Renal cortex interstitium (tissue), 11 donors: ENCODE measurements at regions not wholly inside any gene's neighbourhood (a gene's known extent, or its start where the extent isn't known, plus 50 kb on each side); places are given as distances from the start of the nearest gene placed in this dataset.

ENCODE experiments used
- DNase-seq, 11 donors: peaks; one replicate each; pipeline ENCODE4 v3.0.0-alpha.2; 2013; ENCODE audit warnings: low read depth in 9 of 11, low spot score in 4 of 11; ENCODE audit errors: extremely low read depth in 1 of 11

DNA sequence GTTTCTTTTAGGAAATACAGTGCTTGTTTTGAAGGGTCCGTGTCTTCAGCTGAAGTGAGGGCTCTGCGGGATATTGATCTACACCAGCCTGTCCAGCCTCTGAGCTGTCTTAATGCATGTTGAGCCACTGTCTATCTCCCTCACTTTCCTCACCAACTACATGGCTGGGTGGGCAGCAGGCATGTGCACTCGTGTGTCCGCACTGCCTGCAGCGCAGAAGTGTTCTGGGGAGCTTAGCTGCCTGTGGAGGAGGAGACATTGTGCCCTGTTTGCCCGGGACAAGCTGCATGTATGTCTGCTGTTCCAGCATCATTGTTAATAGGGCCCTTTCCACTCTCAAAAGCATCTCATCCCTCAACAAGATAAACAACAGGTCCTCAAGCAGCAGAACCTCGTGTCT lies 133.1 kb upstream of the EEPD1 start:
- DNase-seq, result peak in 9 of 11 donors; percentile 16 to 52 (median 31)

DNA sequence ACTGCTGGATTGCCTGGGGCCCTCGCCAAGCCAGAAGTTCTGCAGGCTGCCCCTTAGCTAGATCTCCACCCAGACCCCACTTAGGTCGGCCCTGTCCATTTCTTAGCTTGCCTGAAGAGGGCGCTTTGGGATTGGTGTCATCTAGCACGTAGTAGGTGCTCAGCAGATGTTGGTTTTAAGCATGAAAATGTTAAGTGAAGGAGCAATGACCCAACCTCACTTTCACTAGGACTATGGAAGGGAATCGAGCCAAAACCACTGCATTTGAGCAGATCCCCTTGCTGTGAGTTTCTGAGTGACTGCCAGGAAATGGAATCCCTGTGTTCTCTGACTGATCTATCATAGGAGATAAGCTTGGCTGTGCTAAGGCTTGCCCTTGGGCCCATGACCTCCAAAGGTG lies 131.7 kb upstream of the EEPD1 start:
- no peak for DNase-seq

DNA sequence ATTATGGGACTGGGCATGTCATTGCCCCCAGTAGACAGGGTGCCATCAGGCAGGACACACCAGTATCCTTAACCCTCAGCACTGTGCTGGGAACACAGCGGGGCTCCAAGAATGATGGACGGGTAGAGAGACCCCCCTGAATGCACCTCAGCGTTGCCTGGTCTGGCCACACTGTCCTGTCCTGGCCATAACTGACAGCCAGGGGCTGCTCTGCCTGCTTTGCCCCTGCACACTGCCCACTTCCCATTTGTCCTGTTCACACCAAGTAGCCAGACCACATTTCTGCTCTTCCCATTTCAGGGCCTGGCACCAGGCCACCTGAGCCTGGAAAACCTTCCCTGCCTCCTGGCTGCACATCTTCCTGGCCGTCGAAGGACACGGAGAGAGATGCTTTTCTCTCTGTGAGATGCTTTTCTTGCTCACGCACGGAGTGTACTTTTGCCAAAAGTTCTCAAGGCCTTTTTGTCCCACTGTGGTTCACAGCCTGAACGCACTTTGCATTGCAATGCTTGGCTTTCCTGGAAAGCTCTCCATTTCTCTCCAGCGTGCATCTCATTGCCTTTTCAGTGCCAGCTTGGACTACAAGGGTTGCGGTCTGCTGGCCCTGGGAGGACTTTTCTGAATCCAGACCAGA lies 131.0 kb upstream of the EEPD1 start:
- no peak for DNase-seq

DNA sequence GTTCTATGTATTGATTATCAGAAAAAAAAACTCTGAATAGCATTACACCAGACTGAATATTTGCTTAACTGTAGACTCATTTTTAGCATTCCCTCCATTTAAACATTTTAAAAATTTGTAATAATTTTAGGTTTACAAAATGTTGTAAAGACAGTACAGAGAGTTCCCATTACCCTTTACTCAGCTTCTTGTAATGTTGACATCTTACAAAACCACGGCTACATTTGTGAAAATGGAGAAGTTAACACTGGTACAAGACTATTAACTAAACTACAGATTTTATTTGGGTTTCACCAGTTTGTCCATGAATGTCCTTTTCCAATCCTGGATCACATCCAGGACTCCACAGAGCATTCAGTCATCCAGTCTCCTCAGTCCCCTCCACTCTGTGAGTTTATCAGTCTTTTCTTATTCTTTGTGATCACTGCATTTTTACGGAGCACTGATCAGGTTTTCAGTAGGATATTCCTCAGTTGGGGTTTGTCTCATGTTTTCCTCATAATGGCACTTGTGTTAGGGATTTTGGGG lies 130.0 kb upstream of the EEPD1 start:
- DNase-seq, result no peak

DNA sequence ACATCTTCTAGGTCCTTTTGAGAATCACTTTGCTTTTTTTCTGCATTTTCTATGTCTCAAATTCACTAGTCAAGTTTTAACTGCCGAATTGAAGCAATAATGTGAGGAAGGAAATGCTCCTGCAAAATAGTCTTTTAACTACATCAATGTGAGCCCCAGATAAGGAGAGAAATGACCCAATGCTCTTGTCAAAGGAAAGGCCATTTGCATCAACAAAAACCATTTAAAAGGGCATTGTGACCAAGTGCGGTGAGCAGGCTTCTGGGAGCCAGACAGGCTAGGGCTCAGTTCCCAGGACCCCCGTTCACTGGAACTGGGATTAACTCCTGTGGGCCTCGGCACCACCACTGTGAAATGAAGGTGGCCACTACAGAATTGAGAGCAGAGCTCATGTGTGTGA lies 127.9 kb upstream of the EEPD1 start:
- DNase-seq, result no peak

DNA sequence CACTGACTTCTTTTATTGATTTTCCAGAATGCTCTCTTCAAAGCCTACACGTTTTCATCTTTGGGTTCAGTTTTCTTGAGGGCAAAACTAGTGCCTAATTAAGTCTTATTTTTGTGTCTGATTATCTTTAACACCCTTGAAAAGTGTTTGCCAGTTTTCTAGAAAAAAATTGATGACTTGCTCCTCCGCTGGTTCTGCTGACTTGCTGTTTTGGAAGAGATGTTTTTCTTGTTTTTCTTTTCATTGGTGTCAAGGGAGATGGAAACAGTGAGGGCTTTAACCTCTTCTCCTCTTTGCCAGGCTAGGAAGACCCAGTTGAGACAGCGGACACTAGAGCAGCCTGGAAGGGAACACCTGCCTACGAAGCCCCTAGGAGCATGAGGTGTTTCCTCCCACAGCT lies 123.7 kb upstream of the EEPD1 start:
- no peak for DNase-seq

DNA sequence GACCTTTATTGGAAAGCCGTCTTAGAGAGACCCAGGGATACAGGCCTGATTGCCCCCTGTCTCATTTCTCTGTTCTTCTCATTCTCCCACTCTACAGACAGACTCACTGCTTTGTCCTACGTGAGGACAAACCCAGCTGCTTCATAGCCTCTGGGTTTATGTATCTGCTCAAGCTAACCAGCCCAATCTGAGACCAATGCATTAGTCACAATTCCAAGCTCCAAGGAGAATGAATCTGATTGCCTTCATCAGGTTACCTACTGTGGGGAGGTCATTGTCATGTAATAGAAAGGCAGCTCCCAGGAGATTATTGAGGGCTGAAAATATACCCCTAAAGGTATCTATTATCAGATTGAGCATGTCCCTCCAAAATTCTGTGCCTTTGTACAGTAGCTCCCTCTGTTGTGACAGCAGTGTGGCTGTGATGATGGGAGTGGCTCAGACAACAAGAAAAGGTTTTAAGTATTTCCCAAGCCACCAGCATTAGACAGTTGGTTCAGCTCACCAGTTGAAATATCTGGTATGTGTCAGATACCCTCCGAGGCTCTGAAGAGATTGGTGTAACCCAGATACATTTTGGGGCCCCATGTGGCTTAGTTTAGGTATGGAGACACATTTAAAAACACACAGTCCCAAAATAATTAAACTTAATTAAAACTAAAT lies 123.1 kb upstream of the EEPD1 start:
- DNase-seq, result no peak

DNA sequence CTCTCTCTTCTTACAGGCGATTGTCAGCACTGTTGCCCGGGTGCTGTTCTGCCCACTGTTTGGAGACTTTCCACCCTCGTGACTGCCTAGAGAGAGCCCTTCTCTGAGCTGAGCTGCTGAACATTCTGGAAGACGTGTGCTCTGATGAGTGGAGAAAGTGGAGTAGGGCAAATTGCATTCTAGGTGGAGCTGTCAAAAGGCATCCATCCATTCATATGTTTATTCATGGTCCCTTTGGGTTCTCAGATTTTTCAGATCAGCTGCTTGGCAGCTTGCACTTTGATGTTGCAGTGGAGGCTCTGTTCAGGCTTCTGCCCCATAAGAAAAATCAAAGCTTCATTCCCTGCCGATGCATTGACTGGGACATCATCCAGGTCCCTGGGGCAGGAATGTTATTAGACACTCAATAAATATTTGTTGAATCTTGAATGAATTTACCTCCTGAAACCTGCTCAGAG lies 120.7 kb upstream of the EEPD1 start:
- no peak for DNase-seq

DNA sequence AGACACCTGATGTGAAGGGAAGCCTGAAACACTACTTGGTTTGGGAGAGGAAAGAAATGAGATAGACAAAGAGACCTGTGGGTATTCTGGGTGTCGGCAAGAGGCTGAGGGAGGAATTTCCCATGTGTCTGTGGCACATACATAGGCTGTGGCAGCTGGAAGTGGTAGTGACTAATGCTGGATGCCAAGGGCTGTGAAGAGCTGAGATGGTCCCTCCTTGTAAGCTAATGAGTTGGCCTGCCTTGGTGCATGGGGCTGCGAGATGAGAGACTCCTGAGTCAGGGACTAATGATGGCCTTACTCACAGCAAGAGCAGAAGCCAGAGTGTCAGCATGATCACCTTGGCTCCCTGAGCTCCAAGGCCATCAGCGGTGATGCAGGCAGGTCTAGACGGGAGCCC lies 119.0 kb upstream of the EEPD1 start:
- DNase-seq, result no peak

DNA sequence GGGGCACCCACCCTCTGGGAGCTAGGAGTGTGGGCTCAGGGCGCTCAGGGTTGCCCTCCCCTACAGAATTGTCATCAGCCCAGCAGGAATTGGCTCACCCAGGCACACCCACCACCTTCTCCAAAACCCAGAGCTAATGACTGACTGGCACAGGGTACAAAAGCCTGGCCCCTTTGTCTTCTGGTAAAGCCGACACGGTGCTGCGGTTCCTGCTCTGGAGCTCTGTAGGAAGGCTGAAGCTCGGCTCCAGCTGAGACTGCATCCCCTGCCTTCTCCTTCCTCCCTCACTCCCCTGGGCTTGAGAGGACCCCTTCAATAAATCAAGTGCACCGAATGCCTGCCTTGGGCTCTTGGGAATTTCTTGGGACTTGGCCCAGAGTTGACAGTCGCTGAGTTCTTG lies 117.9 kb upstream of the EEPD1 start:
- no peak for DNase-seq

DNA sequence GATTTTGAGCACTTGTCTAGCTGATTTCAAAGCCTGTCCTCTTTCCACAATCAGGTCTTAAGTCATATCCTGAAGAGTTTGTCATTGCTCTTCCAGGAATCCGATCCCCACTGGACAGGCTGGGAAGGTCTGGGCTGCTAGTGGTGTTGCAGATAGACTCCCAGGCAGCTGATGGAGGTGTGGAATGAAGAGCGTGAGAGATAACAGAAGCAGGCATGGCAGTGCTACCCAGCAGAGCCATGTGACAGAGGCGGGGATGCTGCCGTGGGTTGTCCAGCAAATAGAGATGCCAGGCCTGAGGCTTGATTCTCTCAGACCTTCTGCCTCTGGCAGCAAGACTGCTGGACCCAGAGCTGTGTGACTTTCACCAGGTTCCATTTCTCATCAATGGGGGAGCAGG lies 116.5 kb upstream of the EEPD1 start:
- no peak for DNase-seq

DNA sequence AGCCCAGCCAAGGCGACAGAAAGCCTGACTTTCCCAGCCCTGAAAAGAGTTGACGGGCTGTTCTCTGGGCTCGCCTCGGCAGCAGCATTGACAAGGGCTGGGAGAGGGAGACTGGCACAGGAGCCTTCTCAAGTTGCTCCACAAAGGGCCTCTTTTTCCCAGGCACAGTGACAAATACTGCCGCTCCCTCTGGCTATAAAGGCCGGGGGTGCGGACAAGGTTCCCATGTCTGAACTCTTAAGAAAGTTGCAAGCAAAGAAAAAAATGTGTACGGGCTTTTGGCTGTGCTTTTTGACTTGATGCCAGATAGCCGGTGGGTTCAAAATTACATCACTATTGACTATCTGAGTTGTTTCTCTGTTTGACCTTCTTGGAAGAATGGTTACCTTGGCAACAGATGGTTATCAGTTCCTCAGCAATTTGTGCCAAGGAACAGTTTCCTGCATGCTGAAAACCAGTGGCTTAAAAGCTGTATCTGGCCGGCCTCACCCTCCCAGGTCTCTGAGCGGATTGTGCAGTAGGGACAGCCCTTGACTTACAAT lies 115.9 kb upstream of the EEPD1 start:
- peak; percentile 31 to 83 (median 66) for DNase-seq

DNA sequence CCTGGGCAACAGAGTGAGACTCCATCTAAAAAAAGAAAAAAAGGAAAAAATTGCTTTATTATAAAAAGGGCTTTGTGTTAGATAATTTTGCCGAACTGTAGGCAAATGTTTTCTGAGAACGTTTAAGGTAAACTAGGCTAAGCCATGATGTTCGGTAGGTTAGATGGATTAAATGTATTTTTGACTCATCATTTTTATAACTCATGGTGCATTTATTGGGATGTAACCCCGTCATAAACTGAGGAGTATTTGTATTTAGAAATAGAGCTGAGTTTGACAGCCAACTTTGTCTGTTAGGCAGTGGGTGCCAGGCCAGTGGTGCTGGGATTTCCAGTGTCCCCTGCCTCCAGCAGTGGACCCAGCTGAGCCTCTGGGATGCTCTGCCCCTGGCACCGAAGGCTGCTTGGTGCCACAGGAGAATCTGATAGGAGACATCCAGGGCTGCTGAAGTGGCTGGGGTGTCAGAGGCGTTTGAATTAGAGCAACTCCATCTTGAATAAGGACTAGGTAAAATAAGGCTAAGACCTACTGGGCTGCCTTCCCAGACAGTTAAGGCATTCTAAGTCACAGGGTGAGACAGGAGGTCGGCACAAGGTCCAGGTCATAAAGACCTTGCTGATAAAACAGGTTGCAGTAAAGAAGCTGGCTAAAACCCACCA lies 114.9 kb upstream of the EEPD1 start:
- no peak for DNase-seq

DNA sequence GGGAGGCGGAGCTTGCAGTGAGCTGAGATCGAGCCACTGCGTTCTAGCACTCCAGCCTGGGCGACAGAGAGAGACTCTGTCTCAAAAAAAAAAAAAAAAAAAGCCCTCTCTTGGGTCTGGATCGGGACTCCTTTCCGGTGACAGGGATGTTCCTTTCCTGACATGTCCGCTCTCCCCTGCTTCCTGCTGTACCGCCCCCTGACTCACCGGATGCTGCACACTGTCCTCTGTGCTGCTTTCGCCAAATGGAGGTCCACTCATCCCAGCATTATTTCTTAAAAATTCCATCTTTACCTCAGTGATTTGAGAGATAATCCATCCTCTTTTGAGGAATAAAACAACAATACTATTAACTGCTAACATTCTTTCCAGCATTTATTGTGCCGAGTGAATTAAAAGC lies 113.8 kb upstream of the EEPD1 start:
- DNase-seq, result no peak

DNA sequence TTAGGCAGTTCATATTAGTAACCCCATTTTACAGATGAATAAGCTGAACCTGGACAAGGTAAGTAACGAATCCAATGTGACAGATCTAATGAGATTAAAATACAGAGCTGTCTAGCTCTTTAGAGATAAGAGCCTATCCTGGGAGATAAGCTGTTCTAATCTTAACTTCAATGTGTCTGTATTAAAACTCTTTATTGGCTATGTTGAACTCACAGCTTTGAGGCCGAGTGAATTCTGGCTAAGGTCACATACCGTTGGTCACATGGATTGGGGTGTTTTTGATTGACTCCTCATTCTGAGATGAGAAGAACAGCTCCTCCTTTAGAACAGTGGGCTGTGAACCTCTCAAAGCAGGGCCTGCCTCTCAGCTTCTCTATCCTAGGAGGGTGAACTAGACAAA lies 113.4 kb upstream of the EEPD1 start:
- DNase-seq, result no peak

DNA sequence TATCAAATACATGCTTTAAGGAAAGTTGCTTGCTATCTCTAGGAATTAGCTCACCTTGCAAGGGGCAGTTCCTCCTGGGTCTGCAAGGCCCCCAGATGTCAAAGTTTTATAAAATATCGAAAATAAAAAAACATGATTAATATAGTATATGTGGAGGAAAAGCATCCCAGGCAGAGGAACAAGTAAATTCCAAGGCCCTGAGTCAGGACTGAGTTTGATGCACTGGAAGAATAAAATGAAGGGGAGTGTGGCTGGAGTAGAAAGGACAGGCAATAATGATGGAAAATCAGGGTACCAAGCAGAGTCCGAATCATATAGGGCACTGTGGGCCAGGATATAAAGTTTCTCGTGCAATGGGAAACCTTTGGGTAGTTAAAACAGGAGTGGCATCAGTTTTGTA lies 112.4 kb upstream of the EEPD1 start:
- DNase-seq, result no peak

DNA sequence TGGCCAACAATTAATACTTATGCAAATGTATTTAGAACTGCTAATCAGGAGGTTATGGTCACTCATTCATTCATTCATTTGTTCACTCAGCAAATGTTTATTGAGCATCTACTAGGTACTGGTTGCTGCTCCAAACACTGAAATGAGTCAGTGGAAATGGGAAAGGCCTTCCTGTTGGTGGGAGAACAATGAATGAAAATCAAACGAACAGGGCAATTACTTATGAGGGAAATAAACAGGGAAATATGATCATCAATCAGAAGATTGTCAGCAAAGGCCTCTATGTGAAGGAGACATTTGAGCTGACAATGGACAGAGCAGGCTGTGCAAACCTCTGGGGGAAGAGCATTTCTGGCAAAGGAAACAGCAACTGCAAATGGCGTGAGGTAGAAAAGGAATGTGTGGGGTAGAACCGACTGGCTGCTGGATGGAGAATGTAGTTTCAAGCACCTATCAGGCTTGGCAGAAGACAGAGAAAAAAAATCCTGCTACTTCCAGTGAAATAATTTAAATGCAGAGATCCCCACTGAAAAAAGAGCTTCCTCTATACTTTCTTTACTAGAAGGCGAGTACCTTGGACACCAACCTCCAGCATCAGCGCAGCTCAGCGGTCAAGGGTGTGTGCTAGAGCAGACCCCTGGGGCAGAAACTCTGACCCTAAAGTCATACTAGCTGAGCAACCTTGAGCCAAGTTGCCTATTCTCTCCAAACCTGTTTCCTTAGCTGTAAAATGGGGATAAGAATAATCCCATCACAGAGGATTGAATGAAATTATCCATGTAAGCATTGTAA lies 108.8 kb upstream of the EEPD1 start:
- DNase-seq, result no peak

DNA sequence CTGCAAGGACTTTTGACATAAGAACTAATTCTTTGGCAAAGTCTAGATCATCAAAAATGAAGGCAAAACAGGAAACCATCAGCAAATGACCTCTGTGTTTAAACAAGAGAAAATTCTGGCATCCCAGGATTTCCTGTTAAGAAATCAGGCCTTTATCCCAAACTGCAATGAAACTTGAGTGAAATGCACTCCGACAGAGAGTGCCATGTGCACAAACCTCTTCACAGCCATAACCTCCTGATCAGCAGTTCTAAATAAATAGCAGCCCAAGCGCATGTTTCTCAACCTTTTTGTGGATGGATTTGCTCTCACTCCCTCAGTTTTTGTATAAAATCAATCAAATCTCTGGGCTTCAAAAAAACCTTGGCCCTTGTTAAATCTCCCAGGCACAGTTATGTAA lies 107.7 kb upstream of the EEPD1 start:
- DNase-seq, result no peak

DNA sequence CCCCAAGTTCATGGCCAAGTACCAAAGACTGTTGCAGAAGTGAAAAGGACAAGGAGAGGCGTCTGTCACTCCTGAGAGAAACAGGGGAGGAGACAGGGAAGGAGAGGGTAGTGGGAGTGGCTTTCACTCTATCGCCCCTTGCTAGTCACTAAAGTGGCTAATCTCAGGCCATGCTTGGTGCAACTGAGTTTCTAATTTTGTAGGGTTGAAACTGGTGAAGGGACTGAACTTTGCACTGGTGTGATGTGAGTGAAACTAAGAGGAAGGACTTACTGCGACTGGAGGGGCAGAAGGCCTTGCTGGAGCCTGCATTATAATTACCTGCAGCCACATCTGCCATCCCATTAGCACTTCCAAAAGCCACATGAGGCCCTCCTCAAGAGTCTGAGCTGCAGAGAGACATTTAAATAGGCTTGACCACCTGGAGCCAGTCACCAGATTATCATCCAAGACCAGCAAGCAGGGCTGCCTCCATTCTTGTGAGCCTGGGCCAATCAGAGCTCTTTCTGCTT lies 107.2 kb upstream of the EEPD1 start:
- DNase-seq, result no peak
